ENCODE measurements at regions not wholly inside any gene's neighbourhood (a gene's known extent, or its start where the extent isn't known, plus 50 kb on each side); places are given as distances from the start of the nearest gene placed in this dataset.

DNA sequence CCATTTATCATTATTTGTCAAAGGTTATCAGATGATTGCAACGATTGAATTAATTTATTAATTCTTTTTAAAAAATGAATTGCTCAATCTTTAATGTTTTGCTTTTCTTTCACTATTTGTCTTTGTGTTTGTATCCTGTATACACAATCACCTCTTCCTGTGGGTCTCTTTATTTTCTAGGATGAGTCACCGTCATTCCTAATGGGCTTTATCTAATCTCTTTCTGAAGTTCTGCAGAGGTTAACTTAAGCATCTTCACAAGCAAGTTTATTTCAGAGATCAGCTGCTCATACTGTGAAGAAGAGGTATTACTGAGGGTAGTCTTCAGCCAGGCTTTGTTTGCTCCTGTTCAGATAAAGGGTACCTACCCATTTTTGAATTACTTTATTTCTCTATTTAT, 323.9 kb downstream of the NNT start:
- Histone ChIP-seq H3K4me1 (no peaks in the 10 kb centered on the region), H3K4me2 (no peak overlapping the region), H3K4me3 (no peak overlapping the region), H3K9me3 (no peaks in the 10 kb centered on the region), H3K27ac (no peak overlapping the region)
- 3% methylated on average over 2 of the region's 2 CpGs for WGBS (ENCODE audit: missing lambda C conversion rate)
- ChIA-PET CTCF (no interaction called here), POLR2A (no interaction called here)
- DNase-seq (ENCODE audit: low read depth in 1 of 2, low spot score in 1 of 2) (no peak), ATAC-seq (no peak), FAIRE-seq (no peak)
- TF ChIP-seq HOXA7 (CRISPR knock-in tag; IDR thresholded peaks at IDR 0.05) = no peak
- TF ChIP-seq TP53 (CRISPR knock-in tag; IDR thresholded peaks at IDR 0.05) = no peak
- TF ChIP-seq FOSL2 (IDR thresholded peaks at IDR 0.05) = no peak
- 0 out of 2 replicates have a peak, but pooled peaks have one; percentile 13 for TF ChIP-seq FOSL2 (CRISPR knock-in tag; IDR thresholded peaks at IDR 0.05)

DNA sequence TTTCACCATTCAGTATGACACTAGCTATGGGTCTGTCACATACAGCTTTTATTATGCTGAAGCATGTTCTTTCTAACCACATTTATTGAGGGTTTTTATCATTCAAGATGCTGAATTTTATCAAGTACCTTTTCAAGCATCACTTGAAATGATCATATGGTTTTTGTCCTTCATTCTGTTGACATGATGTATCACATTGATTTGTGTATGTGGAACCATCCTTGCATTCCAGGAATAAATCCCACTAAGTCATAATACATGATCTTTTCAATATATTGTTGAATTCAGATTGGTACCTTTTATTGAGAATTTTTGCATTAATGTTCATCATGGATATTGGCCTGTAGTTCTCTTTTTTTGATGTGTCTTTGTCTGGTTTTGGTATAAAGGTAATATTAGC, 317.4 kb downstream of the NNT start:
- TF ChIP-seq HOXA7 (CRISPR knock-in tag; IDR thresholded peaks at IDR 0.05) = no peak
- TF ChIP-seq ZFP36 (IDR thresholded peaks at IDR 0.05; ENCODE audit: borderline replicate concordance, partially characterized antibody) = no peak
- no peak for TF ChIP-seq CEBPB (IDR thresholded peaks at IDR 0.05)
- TF ChIP-seq MAZ (IDR thresholded peaks at IDR 0.05; ENCODE audit: borderline replicate concordance, low read depth, low read length) = no peak
- TF ChIP-seq, protein P1, sequence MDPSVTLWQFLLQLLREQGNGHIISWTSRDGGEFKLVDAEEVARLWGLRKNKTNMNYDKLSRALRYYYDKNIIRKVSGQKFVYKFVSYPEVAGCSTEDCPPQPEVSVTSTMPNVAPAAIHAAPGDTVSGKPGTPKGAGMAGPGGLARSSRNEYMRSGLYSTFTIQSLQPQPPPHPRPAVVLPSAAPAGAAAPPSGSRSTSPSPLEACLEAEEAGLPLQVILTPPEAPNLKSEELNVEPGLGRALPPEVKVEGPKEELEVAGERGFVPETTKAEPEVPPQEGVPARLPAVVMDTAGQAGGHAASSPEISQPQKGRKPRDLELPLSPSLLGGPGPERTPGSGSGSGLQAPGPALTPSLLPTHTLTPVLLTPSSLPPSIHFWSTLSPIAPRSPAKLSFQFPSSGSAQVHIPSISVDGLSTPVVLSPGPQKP (IDR thresholded peaks at IDR 0.05; ENCODE audit: low read depth, low read length) = no peak
- TF ChIP-seq EP300 (IDR thresholded peaks at IDR 0.05) = no peak
- TF ChIP-seq FOSL2 (IDR thresholded peaks at IDR 0.05) = no peak
- no peak for TF ChIP-seq FOSL2 (CRISPR knock-in tag; IDR thresholded peaks at IDR 0.05)
- TF ChIP-seq, protein P2, sequence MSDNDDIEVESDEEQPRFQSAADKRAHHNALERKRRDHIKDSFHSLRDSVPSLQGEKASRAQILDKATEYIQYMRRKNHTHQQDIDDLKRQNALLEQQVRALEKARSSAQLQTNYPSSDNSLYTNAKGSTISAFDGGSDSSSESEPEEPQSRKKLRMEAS (IDR thresholded peaks at IDR 0.05) = no peak
- TF ChIP-seq JUNB (IDR thresholded peaks at IDR 0.05) = no peak
- TF ChIP-seq EHMT2 (IDR thresholded peaks at IDR 0.05; ENCODE audit: low read depth) = no peak
- no peak for TF ChIP-seq ZC3H11A (IDR thresholded peaks at IDR 0.05)
- TF ChIP-seq JUN (IDR thresholded peaks at IDR 0.05) = no peak
- TF ChIP-seq RFX5 (IDR thresholded peaks at IDR 0.05) = no peak
- TF ChIP-seq EHF (CRISPR knock-in tag; IDR thresholded peaks at IDR 0.05) = no peak
- no peak for TF ChIP-seq RARB (CRISPR knock-in tag; IDR thresholded peaks at IDR 0.05)
- TF ChIP-seq POLR2A (IDR thresholded peaks at IDR 0.05; ENCODE audit: low read length) = no peak
- TF ChIP-seq CBX8 (IDR thresholded peaks at IDR 0.05) = no peak
- Histone ChIP-seq H3K4me1 (no peaks in the 10 kb centered on the region), H3K27ac (no peak overlapping the region), H3K4me3 (no peak overlapping the region), H3K9me3 (no peaks in the 10 kb centered on the region; the same call in 2 of the 3 replicates), H3K4me2 (no peak overlapping the region)
- ChIA-PET POLR2A (no interaction called here), CTCF (no interaction called here)
- peak; percentile 13 for FAIRE-seq
- DNase-seq (ENCODE audit: low read depth in 1 of 2, low spot score in 1 of 2) = no peak
- no peak for ATAC-seq

DNA sequence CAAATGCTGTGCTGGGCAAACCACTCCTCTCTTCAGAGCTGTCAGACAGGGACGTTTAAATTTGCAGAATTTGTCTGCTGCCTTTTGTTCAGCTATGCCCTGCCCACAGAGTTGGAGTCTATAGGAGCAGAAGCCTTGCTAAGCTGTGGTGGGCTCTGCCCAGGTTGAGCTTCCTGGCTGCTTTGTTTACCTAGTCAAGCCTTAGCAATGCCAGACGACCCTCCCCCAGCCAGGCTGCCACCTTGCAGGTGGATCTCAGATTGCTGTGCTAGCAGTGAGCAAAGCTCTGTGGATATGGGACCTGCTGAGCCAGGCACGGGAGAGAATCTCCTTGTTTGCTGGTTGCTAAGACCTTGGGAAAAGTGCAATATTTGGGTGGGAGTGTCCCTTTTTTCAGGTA, 314.9 kb downstream of the NNT start:
- ATAC-seq (no peak), FAIRE-seq (no peak), DNase-seq (ENCODE audit: low read depth in 1 of 2, low spot score in 1 of 2) (no peak)
- H3K4me3 ChIP-seq = no peak overlapping the region
- ChIA-PET POLR2A (no interaction called here), CTCF (interaction anchor here (1.1 kb wide), 1 partner anchor 14 kb away, joined by 3 read pairs; no protein-coding TSS in a partner anchor)
- H3K9me3 ChIP-seq = no peaks in the 10 kb centered on the region; the same call in 2 of the 3 replicates
- H3K27ac ChIP-seq = no peak overlapping the region
- H3K4me2 ChIP-seq = no peak overlapping the region
- TF ChIP-seq, protein P1 (IDR thresholded peaks at IDR 0.05; ENCODE audit: low read depth, low read length) = no peak
- 0% methylated on average over 2 of the region's 3 CpGs for WGBS (ENCODE audit: missing lambda C conversion rate)
- no peaks in the 10 kb centered on the region for H3K4me1 ChIP-seq

DNA sequence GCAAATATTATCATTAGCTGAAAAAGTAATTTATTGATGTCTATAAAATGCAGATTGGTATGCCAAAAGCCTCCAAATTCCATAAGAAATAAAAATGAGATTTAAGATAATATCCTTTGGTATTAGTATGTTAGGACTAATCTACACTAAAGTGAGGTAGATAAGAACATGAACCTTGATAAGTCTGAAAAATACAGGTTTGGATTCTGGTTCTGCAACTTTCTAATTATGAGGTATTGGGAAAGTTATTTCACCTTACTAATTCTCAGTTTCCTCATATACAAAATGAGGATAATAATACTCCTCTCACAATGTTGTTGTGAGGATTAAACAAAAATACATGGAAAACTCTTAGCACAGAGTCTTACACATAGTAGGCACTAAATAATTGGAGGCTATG, 300.1 kb downstream of the NNT start:
- no peak overlapping the region for H3K4me2 ChIP-seq
- DNase-seq (ENCODE audit: low read depth in 1 of 2, low spot score in 1 of 2) = no peak
- POLR2A ChIA-PET = no interaction called here
- H3K9me3 ChIP-seq = no peaks in the 10 kb centered on the region
- no peak for FAIRE-seq
- H3K4me3 ChIP-seq = no peak overlapping the region
- CTCF ChIA-PET = no interaction called here
- TF ChIP-seq, protein P2 (IDR thresholded peaks at IDR 0.05) = no peak
- ATAC-seq = no peak
- H3K4me1 ChIP-seq = no peaks in the 10 kb centered on the region
- H3K27ac ChIP-seq = no peak overlapping the region
